GM23338 (cell line): ENCODE measurements at regions not wholly inside any gene's neighbourhood (a gene's known extent, or its start where the extent isn't known, plus 50 kb on each side); places are given as distances from the start of the nearest gene placed in this dataset.

Source experiments
- ATAC-seq: fragments of 200-7000 bp; cut with Tn5 transposase; 3 replicates; pipeline ENCODE4 v1.9.1; 2020
- DNase-seq: peaks from one replicate; pipeline ENCODE4 v3.0.0-alpha.2; 2015; ENCODE audit warnings: low spot score
- H2AFZ ChIP-seq: fragments of 200-600 bp; sonication (generic); 2 replicates; pipeline ENCODE4 v1.8.0; 2016; ENCODE audit warnings: antibody characterized with exemption, mild to moderate bottlenecking, moderate library complexity
- H3F3A ChIP-seq: fragments of 200-600 bp; sonication (generic); replicated peaks from 2 replicates; pipeline ENCODE4 v1.8.0; 2017; ENCODE audit warnings: antibody characterized with exemption, mixed run types, low read depth
- H3K27ac ChIP-seq: fragments of 200-600 bp; sonication (generic); 2 replicates; pipeline ENCODE4 v1.6.1; 2016; ENCODE audit warnings: low read depth
- H3K27me3 ChIP-seq: fragments of 200-600 bp; sonication (generic); 2 replicates; pipeline ENCODE4 v1.8.0; 2016; ENCODE audit warnings: mild to moderate bottlenecking, mixed run types, moderate library complexity; ENCODE audit not compliant: insufficient read depth
- H3K36me3 ChIP-seq: fragments of 200-600 bp; sonication (generic); 2 replicates; pipeline ENCODE4 v1.8.0; 2016; ENCODE audit warnings: mild to moderate bottlenecking; ENCODE audit not compliant: insufficient read depth
- H3K4me1 ChIP-seq: fragments of 200-600 bp; sonication (generic); 2 replicates; pipeline ENCODE4 v1.8.0; 2016; ENCODE audit warnings: mild to moderate bottlenecking, moderate library complexity; ENCODE audit not compliant: insufficient read depth
- H3K4me2 ChIP-seq: fragments of 200-600 bp; sonication (generic); 2 replicates; pipeline ENCODE4 v1.7.1; 2017; ENCODE audit warnings: mixed run types
- H3K4me3 ChIP-seq: fragments of 200-600 bp; sonication (generic); 2 replicates; pipeline ENCODE4 v1.6.1; 2016; ENCODE audit warnings: mixed run types
- H3K79me2 ChIP-seq: fragments of 200-600 bp; sonication (generic); replicated peaks from 2 replicates; pipeline ENCODE4 v1.8.0; 2017; ENCODE audit warnings: mild to moderate bottlenecking; ENCODE audit not compliant: insufficient read depth
- H3K9me2 ChIP-seq: fragments of 200-600 bp; sonication (generic); 2 replicates; pipeline ENCODE4 v1.8.0; 2017; ENCODE audit not compliant: insufficient read depth
- H4K20me1 ChIP-seq: fragments of 200-600 bp; sonication (generic); replicated peaks from 2 replicates; pipeline ENCODE4 v1.8.0; 2017; ENCODE audit warnings: mild to moderate bottlenecking; ENCODE audit not compliant: insufficient read depth
- H3K27ac Mint-ChIP-seq: 2 replicates; pipeline ENCODE4 v1.8.0; 2020; ENCODE audit warnings: inconsistent platforms, mild to moderate bottlenecking, moderate library complexity, mixed read lengths
- H3K27me3 Mint-ChIP-seq: 3 replicates; pipeline ENCODE4 v1.8.0; 2022; ENCODE audit warnings: low read depth, mild to moderate bottlenecking, moderate library complexity, mixed read lengths, inconsistent platforms; ENCODE audit not compliant: insufficient read depth, poor library complexity
- H3K36me3 Mint-ChIP-seq: 3 replicates; pipeline ENCODE4 v1.8.0; 2021; ENCODE audit warnings: low read depth, mild to moderate bottlenecking, inconsistent platforms, moderate library complexity, mixed read lengths
- H3K4me1 Mint-ChIP-seq: 3 replicates; pipeline ENCODE4 v1.8.0; 2020; ENCODE audit warnings: mild to moderate bottlenecking, inconsistent platforms, mixed read lengths
- H3K4me3 Mint-ChIP-seq: 3 replicates; pipeline ENCODE4 v1.8.0; 2021; ENCODE audit warnings: moderate library complexity, mild to moderate bottlenecking, inconsistent platforms, mixed read lengths
- H3K9me3 Mint-ChIP-seq: 3 replicates; pipeline ENCODE4 v1.8.0; 2020; ENCODE audit warnings: moderate library complexity, mild to moderate bottlenecking, inconsistent platforms, mixed read lengths
- CREB1 ChIP-seq: fragments of 250-450 bp; sonication (Bioruptor Pico); IDR thresholded peaks from 2 replicates; pipeline ENCODE4 v1.5.0; 2020; ENCODE audit warnings: low read depth, mild to moderate bottlenecking, moderate library complexity
- ETS1 ChIP-seq: IDR thresholded peaks from 2 replicates; pipeline ENCODE4 v1.6.1; 2016; ENCODE audit warnings: antibody characterized with exemption
- EZH2 ChIP-seq: fragments of 200-600 bp; sonication (generic); IDR thresholded peaks from one replicate; pipeline ENCODE4 v1.8.0; 2017; ENCODE audit warnings: antibody characterized with exemption, mild to moderate bottlenecking, low read depth; ENCODE audit not compliant: unreplicated experiment
- EZH2phosphoT487 ChIP-seq: fragments of 200-600 bp; sonication (generic); IDR thresholded peaks from one replicate; pipeline ENCODE4 v1.8.1; 2018; ENCODE audit warnings: antibody characterized with exemption; ENCODE audit not compliant: unreplicated experiment
- JUNB ChIP-seq: IDR thresholded peaks from one replicate; pipeline ENCODE4 v1.6.1; 2016; ENCODE audit warnings: antibody characterized with exemption; ENCODE audit not compliant: unreplicated experiment
- NANOG ChIP-seq: IDR thresholded peaks from 2 replicates; pipeline ENCODE4 v1.6.1; 2016; ENCODE audit warnings: antibody characterized with exemption, borderline replicate concordance
- POLR2AphosphoS5 ChIP-seq: IDR thresholded peaks from 2 replicates; pipeline ENCODE4 v1.6.1; 2016; ENCODE audit warnings: antibody characterized with exemption, low read depth
- STAT1 ChIP-seq: IDR thresholded peaks from one replicate; pipeline ENCODE4 v1.6.1; 2016; ENCODE audit warnings: antibody characterized with exemption; ENCODE audit not compliant: unreplicated experiment
- ZNF114 ChIP-seq: fragments of 250-450 bp; sonication (Bioruptor Pico); IDR thresholded peaks from 2 replicates; pipeline ENCODE4 v1.5.0; 2020; ENCODE audit warnings: mild to moderate bottlenecking, moderate library complexity
- ZNF331 ChIP-seq: fragments of 250-450 bp; sonication (Bioruptor Pico); IDR thresholded peaks from 2 replicates; pipeline ENCODE4 v1.5.0; 2020; ENCODE audit warnings: low read depth, mild to moderate bottlenecking, moderate library complexity
- ZNF462 ChIP-seq: fragments of 250-450 bp; sonication (Bioruptor Pico); IDR thresholded peaks from 2 replicates; pipeline ENCODE4 v1.5.0; 2020; ENCODE audit warnings: mild to moderate bottlenecking, moderate library complexity
- TF ChIP-seq, protein P1 (sequence below), 2 experiments: fragments of 200-600 bp in 1 of 2; sonication (generic) in 1 of 2; conservative IDR thresholded peaks; 2 replicates each; pipeline versions ENCODE4 v1.5.1 to v1.6.1; 2016 to 2017; ENCODE audit warnings: antibody characterized with exemption in 2 of 2, low read depth in 2 of 2, mild to moderate bottlenecking in 2 of 2, moderate library complexity in 1 of 2
- TF ChIP-seq, protein P2 (sequence below): IDR thresholded peaks from one replicate; pipeline ENCODE4 v1.6.1; 2018; ENCODE audit warnings: antibody characterized with exemption; ENCODE audit not compliant: unreplicated experiment

DNA sequence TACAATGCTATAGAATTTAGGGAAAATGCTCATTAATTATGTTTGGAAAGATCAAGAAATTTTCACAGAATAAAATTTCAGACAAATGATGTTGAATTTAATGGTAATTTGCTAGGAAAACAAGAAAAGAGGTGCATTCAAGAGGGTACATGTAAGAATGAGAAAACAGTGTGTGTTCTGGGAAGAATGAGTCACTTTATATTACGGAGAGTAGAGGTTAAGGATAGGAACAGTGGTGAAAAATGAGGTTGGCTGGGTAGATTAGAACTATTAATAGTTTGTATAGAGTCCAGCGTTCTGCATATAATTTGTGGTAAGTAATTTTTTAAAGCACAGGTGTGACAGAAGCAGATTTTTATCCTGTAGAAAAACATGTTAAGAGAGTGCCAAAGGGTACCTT lies 336.7 kb upstream of the MBL2 start:
- ATAC-seq: no peak
- no peak overlapping the region for H3K4me3 Mint-ChIP-seq
- no peak for DNase-seq

More for the DNA sequence above, 336.7 kb upstream of the MBL2 start:
- Mint-ChIP-seq H3K27me3 (peaks cover 2% of the 10 kb centered on the region), H3K9me3 (peaks cover 21% of the 10 kb centered on the region), H3K36me3 (peaks cover 15% of the 10 kb centered on the region), H3K27ac (no peak overlapping the region), H3K4me1 (peaks cover 8% of the 10 kb centered on the region)
- H3F3A ChIP-seq: no peaks in the 10 kb centered on the region
- H3K27me3 ChIP-seq: no peaks in the 10 kb centered on the region
- H4K20me1 ChIP-seq: no peaks in the 10 kb centered on the region
- no peaks in the 10 kb centered on the region for H3K9me2 ChIP-seq
- 0 out of 2 replicates have a peak, but pooled peaks cover 6% of the 10 kb centered on the region for H3K4me1 ChIP-seq
- no peak overlapping the region for H2AFZ ChIP-seq
- no peak overlapping the region for H3K27ac ChIP-seq
- H3K79me2 ChIP-seq: no peaks in the 10 kb centered on the region
- H3K4me2 ChIP-seq: no peak overlapping the region
- no peaks in the 10 kb centered on the region for H3K36me3 ChIP-seq
- TF ChIP-seq, protein P1, sequence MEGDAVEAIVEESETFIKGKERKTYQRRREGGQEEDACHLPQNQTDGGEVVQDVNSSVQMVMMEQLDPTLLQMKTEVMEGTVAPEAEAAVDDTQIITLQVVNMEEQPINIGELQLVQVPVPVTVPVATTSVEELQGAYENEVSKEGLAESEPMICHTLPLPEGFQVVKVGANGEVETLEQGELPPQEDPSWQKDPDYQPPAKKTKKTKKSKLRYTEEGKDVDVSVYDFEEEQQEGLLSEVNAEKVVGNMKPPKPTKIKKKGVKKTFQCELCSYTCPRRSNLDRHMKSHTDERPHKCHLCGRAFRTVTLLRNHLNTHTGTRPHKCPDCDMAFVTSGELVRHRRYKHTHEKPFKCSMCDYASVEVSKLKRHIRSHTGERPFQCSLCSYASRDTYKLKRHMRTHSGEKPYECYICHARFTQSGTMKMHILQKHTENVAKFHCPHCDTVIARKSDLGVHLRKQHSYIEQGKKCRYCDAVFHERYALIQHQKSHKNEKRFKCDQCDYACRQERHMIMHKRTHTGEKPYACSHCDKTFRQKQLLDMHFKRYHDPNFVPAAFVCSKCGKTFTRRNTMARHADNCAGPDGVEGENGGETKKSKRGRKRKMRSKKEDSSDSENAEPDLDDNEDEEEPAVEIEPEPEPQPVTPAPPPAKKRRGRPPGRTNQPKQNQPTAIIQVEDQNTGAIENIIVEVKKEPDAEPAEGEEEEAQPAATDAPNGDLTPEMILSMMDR (conservative IDR thresholded peaks at IDR 0.05; ENCODE audit: low read depth in 2 of 2): no peak
- no peak for TF ChIP-seq ETS1
- TF ChIP-seq, protein P2, sequence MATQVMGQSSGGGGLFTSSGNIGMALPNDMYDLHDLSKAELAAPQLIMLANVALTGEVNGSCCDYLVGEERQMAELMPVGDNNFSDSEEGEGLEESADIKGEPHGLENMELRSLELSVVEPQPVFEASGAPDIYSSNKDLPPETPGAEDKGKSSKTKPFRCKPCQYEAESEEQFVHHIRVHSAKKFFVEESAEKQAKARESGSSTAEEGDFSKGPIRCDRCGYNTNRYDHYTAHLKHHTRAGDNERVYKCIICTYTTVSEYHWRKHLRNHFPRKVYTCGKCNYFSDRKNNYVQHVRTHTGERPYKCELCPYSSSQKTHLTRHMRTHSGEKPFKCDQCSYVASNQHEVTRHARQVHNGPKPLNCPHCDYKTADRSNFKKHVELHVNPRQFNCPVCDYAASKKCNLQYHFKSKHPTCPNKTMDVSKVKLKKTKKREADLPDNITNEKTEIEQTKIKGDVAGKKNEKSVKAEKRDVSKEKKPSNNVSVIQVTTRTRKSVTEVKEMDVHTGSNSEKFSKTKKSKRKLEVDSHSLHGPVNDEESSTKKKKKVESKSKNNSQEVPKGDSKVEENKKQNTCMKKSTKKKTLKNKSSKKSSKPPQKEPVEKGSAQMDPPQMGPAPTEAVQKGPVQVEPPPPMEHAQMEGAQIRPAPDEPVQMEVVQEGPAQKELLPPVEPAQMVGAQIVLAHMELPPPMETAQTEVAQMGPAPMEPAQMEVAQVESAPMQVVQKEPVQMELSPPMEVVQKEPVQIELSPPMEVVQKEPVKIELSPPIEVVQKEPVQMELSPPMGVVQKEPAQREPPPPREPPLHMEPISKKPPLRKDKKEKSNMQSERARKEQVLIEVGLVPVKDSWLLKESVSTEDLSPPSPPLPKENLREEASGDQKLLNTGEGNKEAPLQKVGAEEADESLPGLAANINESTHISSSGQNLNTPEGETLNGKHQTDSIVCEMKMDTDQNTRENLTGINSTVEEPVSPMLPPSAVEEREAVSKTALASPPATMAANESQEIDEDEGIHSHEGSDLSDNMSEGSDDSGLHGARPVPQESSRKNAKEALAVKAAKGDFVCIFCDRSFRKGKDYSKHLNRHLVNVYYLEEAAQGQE: no peak
- no peak for TF ChIP-seq ZNF114 (CRISPR knock-in tag)
- no peak for TF ChIP-seq JUNB
- no peak for TF ChIP-seq POLR2AphosphoS5
- TF ChIP-seq EZH2: no peak
- no peak for TF ChIP-seq ZNF331 (CRISPR knock-in tag)
- TF ChIP-seq STAT1: no peak
- no peak for TF ChIP-seq NANOG
- no peak for TF ChIP-seq ZNF462 (CRISPR knock-in tag)
- TF ChIP-seq EZH2phosphoT487: no peak
- TF ChIP-seq CREB1 (CRISPR knock-in tag): no peak
- H3K4me3 ChIP-seq: no peak overlapping the region
